ENCODE measurements at regions not wholly inside any gene's neighbourhood (a gene's known extent, or its start where the extent isn't known, plus 50 kb on each side); places are given as distances from the start of the nearest gene placed in this dataset.

GRCh38 chr22:44384563-44385295 lies 72.0 kb upstream of the SHISAL1 start:
- Histone ChIP-seq H3K9me3 (ENCODE audit: low read length) (no peaks in the 10 kb centered on the region), H4K20me1 (ENCODE audit: insufficient read depth) (no peaks in the 10 kb centered on the region), H2AFZ (ENCODE audit: low read depth, low read length) (no peak overlapping the region), H3K79me2 (replicated peaks; ENCODE audit: insufficient read depth, low read length) (no peaks in the 10 kb centered on the region), H3K4me3 (ENCODE audit: low read length) (no peak overlapping the region), H3K9ac (ENCODE audit: low read length) (no peak overlapping the region), H3K27me3 (ENCODE audit: insufficient read depth, low read depth, low read length) (no peaks in the 10 kb centered on the region), H3K9me2 (ENCODE audit: insufficient read depth, low read length) (no peaks in the 10 kb centered on the region), H3F3A (ENCODE audit: insufficient read depth, low read length, poor library complexity, severe bottlenecking) (no peaks in the 10 kb centered on the region), H3K4me2 (ENCODE audit: low read length) (no peak overlapping the region), H3K27ac (ENCODE audit: low read length) (no peak overlapping the region), H3K36me3 (ENCODE audit: insufficient read depth, low read length) (no peaks in the 10 kb centered on the region)
- no peak for TF ChIP-seq SMC3 (conservative IDR thresholded peaks at IDR 0.05; ENCODE audit: poor library complexity)
- TF ChIP-seq CTCF (IDR thresholded peaks at IDR 0.05; ENCODE audit: poor library complexity, severe bottlenecking), result no peak
- TF ChIP-seq RAD21 (conservative IDR thresholded peaks at IDR 0.05), result no peak
- TF ChIP-seq EP300 (conservative IDR thresholded peaks at IDR 0.05; ENCODE audit: poor library complexity, severe bottlenecking), result no peak
- TF ChIP-seq POLR2AphosphoS5 (IDR thresholded peaks at IDR 0.05), result no peak
- no peak for TF ChIP-seq TAF1 (IDR thresholded peaks at IDR 0.05; ENCODE audit: low read depth)
- TF ChIP-seq REST (IDR thresholded peaks at IDR 0.05; ENCODE audit: borderline replicate concordance), result no peak
- no peak for TF ChIP-seq MXI1 (conservative IDR thresholded peaks at IDR 0.05; ENCODE audit: poor library complexity, severe bottlenecking)
- no peak for TF ChIP-seq EZH2 (IDR thresholded peaks at IDR 0.05; ENCODE audit: borderline replicate concordance, insufficient read depth, low read length, poor library complexity, severe bottlenecking)

- Histone ChIP-seq H3K79me2 (replicated peaks; ENCODE audit: insufficient read depth, low read length) (no peaks in the 10 kb centered on the region), H3F3A (ENCODE audit: insufficient read depth, low read length, poor library complexity, severe bottlenecking) (no peaks in the 10 kb centered on the region), H3K4me2 (ENCODE audit: low read length) (no peak overlapping the region), H3K36me3 (ENCODE audit: insufficient read depth, low read length) (no peaks in the 10 kb centered on the region), H3K4me3 (ENCODE audit: low read length) (no peak overlapping the region), H2AFZ (ENCODE audit: low read depth, low read length) (no peak overlapping the region), H3K27me3 (ENCODE audit: insufficient read depth, low read depth, low read length) (no peaks in the 10 kb centered on the region), H3K9ac (ENCODE audit: low read length) (no peak overlapping the region), H4K20me1 (ENCODE audit: insufficient read depth) (no peaks in the 10 kb centered on the region), H3K27ac (ENCODE audit: low read length) (no peak overlapping the region), H3K9me3 (ENCODE audit: low read length) (no peaks in the 10 kb centered on the region), H3K9me2 (ENCODE audit: insufficient read depth, low read length) (no peaks in the 10 kb centered on the region)
- TF ChIP-seq CTCF (IDR thresholded peaks at IDR 0.05; ENCODE audit: poor library complexity, severe bottlenecking) (no peak), TAF1 (IDR thresholded peaks at IDR 0.05; ENCODE audit: low read depth) (no peak), POLR2AphosphoS5 (IDR thresholded peaks at IDR 0.05) (no peak), MXI1 (conservative IDR thresholded peaks at IDR 0.05; ENCODE audit: poor library complexity, severe bottlenecking) (no peak), RAD21 (conservative IDR thresholded peaks at IDR 0.05) (no peak), REST (IDR thresholded peaks at IDR 0.05; ENCODE audit: borderline replicate concordance) (no peak), EZH2 (IDR thresholded peaks at IDR 0.05; ENCODE audit: borderline replicate concordance, insufficient read depth, low read length, poor library complexity, severe bottlenecking) (no peak), EP300 (conservative IDR thresholded peaks at IDR 0.05; ENCODE audit: poor library complexity, severe bottlenecking) (no peak), SMC3 (conservative IDR thresholded peaks at IDR 0.05; ENCODE audit: poor library complexity) (no peak)
Observed at GRCh38 chr22:44383652-44384562, 71.2 kb upstream of the SHISAL1 start.
